Upper lobe of right lung (tissue), 1 donor: ENCODE measurements at regions not wholly inside any gene's neighbourhood (a gene's known extent, or its start where the extent isn't known, plus 50 kb on each side); places are given as distances from the start of the nearest gene placed in this dataset.

Experiments
- ATAC-seq: fragments of 200-7000 bp; cut with Tn5 transposase; one replicate; pipeline ENCODE4 v1.9.1; 2020; ENCODE audit warnings: mild to moderate bottlenecking, moderate library complexity
- DNase-seq: peaks from one replicate; pipeline ENCODE4 v3.0.0-alpha.2; 2020
- H3K27ac ChIP-seq: fragments of 200-600 bp; one replicate; pipeline ENCODE4 v1.8.0; 2022
- H3K27me3 ChIP-seq: fragments of 200-600 bp; one replicate; pipeline ENCODE4 v1.8.0; 2022; ENCODE audit warnings: mild to moderate bottlenecking
- H3K36me3 ChIP-seq: fragments of 200-600 bp; one replicate; pipeline ENCODE4 v1.8.0; 2022
- H3K4me1 ChIP-seq: fragments of 200-600 bp; one replicate; pipeline ENCODE4 v1.8.0; 2022
- H3K4me3 ChIP-seq: fragments of 200-600 bp; one replicate; pipeline ENCODE4 v1.8.0; 2022; ENCODE audit warnings: mild to moderate bottlenecking
- H3K9me3 ChIP-seq: fragments of 200-600 bp; one replicate; pipeline ENCODE4 v1.8.0; 2022
- intact Hi-C: fragments of 100-400 bp; cut with DNase I; formaldehyde crosslinking; loops from one replicate; pipeline ENCODE4 v1.11.0; 2022
- TF ChIP-seq, protein P1 (sequence below): fragments of 200-600 bp; IDR thresholded peaks from one replicate; pipeline ENCODE4 v1.8.0; 2022; ENCODE audit warnings: antibody characterized with exemption
- donor health status: DM: no; HTN: yes; CAD: no; lungs with severe emphysema.

DNA sequence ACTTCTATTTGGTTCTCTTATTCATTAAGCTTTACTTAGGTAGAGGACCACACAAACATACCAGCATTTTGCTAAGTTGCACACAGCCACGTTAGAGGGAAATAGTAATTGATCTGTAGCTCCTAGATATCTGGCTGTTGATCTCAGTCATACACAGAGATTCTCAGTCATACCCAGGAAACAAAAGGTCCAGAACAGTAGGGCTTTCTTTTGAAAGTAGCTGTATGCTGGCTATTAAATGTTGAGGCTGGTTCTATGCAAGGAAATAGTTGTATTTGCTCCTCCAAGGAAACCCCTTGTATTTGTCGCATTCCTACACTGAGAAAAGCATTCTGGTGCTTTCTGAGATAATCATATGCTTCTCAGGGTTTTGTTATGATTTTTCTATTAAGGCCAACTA is 523.8 kb downstream of the SOX2 start:
- TF ChIP-seq, protein P1, sequence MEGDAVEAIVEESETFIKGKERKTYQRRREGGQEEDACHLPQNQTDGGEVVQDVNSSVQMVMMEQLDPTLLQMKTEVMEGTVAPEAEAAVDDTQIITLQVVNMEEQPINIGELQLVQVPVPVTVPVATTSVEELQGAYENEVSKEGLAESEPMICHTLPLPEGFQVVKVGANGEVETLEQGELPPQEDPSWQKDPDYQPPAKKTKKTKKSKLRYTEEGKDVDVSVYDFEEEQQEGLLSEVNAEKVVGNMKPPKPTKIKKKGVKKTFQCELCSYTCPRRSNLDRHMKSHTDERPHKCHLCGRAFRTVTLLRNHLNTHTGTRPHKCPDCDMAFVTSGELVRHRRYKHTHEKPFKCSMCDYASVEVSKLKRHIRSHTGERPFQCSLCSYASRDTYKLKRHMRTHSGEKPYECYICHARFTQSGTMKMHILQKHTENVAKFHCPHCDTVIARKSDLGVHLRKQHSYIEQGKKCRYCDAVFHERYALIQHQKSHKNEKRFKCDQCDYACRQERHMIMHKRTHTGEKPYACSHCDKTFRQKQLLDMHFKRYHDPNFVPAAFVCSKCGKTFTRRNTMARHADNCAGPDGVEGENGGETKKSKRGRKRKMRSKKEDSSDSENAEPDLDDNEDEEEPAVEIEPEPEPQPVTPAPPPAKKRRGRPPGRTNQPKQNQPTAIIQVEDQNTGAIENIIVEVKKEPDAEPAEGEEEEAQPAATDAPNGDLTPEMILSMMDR = no peak
- ATAC-seq = no peak
- Histone ChIP-seq H3K27me3 (no peaks in the 10 kb centered on the region), H3K4me1 (no peaks in the 10 kb centered on the region), H3K4me3 (no peak overlapping the region), H3K36me3 (no peaks in the 10 kb centered on the region), H3K27ac (no peak overlapping the region), H3K9me3 (no peaks in the 10 kb centered on the region)
- no peak for DNase-seq
- intact Hi-C loops = no loop called here

DNA sequence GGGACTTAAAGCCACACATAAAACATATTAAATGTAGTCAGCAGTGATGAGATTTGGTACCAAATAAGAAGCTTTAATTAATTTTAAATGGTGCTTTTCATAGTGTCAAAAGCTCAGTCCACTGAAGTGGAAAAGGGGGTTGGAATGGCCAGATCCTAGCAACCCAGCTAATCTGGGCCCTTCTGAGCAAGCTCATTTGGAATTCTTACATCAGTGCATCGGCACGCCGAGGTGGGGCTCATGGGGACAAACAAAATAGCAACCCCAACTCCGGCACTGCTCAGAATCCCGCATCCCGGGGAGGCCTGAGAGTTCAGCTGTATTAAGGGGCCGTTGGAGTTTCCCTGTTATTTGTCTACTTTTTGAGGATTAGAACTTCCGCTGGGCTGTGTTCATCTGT is 526.4 kb downstream of the SOX2 start:
- ATAC-seq (no peak), DNase-seq (no peak)
- Histone ChIP-seq H3K4me1 (no peaks in the 10 kb centered on the region), H3K27me3 (no peaks in the 10 kb centered on the region), H3K36me3 (no peaks in the 10 kb centered on the region), H3K4me3 (no peak overlapping the region), H3K27ac (no peak overlapping the region), H3K9me3 (no peaks in the 10 kb centered on the region)
- TF ChIP-seq, protein P1 = no peak
- intact Hi-C loops = no loop called here

DNA sequence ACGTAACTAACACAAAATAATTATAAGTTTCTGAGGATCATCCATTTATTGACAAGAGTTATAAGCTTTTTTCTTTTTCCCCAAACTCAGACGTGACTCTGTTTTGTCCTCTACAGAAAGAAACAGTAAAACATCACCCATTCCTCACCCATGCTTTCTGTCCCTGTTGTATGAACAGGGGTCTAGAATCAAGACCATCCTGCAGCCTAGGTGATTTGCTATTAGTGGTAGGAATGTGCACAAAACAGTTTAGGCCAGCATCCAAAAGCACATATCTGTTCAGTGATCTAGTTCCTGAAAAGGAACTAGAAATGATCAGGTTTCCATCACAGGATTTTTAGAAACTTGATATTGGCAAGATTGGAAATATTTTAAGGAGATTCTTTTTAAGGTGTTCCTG is 527.6 kb downstream of the SOX2 start:
- H3K4me1 ChIP-seq = no peaks in the 10 kb centered on the region
- no peak overlapping the region for H3K27ac ChIP-seq
- intact Hi-C loops = no loop called here
- no peaks in the 10 kb centered on the region for H3K9me3 ChIP-seq
- no peak overlapping the region for H3K4me3 ChIP-seq
- H3K27me3 ChIP-seq = no peaks in the 10 kb centered on the region
- ATAC-seq (no peak), DNase-seq (no peak)
- TF ChIP-seq, protein P1 = no peak
- H3K36me3 ChIP-seq = no peaks in the 10 kb centered on the region

DNA sequence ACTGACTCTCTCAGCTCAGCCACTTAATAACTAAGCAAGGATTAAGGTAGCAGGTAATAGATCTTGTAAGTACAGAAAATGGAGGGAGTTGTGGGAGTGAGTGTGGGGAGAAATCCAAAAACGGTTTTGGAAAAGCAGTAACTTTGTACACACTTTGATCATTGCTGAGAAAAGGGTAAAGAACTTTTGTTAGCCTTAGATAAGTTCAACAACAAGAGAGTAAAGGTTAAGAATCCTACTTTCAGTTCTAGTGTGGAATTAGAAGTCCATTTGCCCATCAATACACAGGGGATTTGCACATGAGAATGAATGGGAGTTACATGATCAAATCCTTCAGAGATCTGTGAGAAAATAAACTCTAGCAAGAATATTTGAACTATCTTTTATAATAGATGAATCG is 528.7 kb downstream of the SOX2 start:
- Histone ChIP-seq H3K27ac (no peak overlapping the region), H3K36me3 (no peaks in the 10 kb centered on the region), H3K4me1 (no peaks in the 10 kb centered on the region), H3K27me3 (no peaks in the 10 kb centered on the region), H3K4me3 (no peak overlapping the region), H3K9me3 (no peaks in the 10 kb centered on the region)
- ATAC-seq = no peak
- intact Hi-C loops = no loop called here
- no peak for DNase-seq
- TF ChIP-seq, protein P1 = no peak

DNA sequence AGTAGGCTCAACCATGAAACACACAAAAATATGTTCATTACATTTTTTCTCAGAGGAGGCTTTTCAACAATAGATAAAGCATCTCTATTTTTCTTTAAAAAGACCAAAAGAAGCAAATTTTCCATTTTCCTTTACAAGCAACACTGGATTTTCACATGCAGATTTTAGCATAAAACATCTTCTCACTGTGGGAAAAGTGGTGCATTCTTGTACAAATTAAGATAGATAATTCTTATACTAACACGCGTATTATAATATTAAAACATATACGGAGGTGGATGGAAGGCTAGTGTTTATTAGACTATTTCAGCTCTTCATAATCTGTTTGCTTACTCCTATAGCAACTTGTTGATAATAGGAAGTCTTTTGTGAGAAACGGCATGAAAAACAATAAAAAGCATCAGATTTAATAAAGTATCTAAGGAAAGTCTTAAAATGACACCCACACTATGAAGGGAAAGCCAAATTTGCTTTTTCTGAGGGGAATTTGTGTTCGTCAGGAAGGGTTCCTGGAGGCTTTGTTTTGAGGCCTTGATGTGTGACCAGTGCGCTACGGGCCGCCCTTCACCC is 529.6 kb downstream of the SOX2 start:
- DNase-seq (no peak), ATAC-seq (no peak)
- Histone ChIP-seq H3K27ac (no peak overlapping the region), H3K27me3 (no peaks in the 10 kb centered on the region), H3K36me3 (no peaks in the 10 kb centered on the region), H3K4me3 (no peak overlapping the region), H3K4me1 (no peaks in the 10 kb centered on the region), H3K9me3 (no peaks in the 10 kb centered on the region)
- TF ChIP-seq, protein P1 = no peak
- intact Hi-C loops = no loop called here
